ENCODE measurements at regions not wholly inside any gene's neighbourhood (a gene's known extent, or its start where the extent isn't known, plus 50 kb on each side); places are given as distances from the start of the nearest gene placed in this dataset.

DNA sequence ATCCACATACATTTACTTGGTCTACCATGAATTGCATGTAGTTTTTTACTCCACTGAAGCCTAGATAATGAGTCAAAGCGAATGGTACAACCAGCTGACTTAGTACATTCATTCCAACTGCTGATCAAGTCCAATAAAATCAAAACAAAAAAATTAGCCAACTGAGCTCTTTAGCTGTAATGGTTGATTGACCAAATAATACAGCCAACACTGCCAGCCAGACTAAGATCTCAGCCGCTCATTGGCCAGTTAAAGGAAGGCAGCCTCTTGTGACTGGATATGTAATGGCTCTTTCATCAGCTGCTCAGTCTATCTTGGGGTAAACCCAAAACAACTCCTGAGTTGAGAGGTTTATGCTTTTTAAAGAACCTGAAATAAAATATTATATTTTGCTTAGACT is 204.3 kb upstream of the RSPO3 start:
- no peak for DNase-seq (ENCODE audit: extremely low read depth in 1 of 11, low read depth in 9 of 11, low spot score in 4 of 11)

DNA sequence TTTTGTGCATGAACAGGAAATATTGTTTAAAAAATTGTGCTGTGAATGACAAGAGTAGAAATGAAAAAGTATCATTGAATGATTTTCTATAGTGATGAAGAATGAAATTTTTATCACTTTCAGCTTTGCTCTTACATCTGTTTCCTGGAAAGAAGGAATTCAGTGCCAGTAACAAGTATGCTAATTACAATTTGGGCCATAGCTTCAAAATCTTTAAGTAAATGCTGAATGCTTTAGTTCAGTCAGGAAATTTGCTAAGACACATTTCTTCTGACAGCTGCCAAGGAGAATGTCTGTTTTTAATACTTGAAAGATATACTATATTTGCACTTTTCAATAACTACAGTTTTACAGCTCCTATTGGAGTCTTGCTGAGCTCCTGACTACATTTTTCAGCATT is 203.7 kb upstream of the RSPO3 start:
- no peak for DNase-seq (ENCODE audit: extremely low read depth in 1 of 11, low read depth in 9 of 11, low spot score in 4 of 11)

DNA sequence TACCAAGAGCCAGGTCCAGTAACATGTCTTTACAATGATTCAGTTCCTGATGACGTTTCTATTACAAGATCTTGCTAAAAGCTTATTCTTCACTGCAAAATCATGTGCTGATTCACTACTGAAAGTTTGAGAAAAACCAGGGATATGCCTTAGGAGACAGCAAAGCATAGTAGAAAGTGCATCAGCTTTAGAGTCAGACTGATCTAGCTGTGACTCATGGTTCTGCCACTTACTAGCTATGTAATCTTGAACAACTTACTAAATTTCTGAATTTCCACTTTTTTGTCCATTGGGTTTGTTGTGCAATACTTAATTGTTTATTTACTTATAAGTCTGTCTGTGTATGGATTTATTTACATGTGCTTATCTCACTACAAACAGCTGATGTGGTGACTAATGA is 198.5 kb upstream of the RSPO3 start:
- DNase-seq (ENCODE audit: extremely low read depth in 1 of 11, low read depth in 9 of 11, low spot score in 4 of 11) = no peak

DNA sequence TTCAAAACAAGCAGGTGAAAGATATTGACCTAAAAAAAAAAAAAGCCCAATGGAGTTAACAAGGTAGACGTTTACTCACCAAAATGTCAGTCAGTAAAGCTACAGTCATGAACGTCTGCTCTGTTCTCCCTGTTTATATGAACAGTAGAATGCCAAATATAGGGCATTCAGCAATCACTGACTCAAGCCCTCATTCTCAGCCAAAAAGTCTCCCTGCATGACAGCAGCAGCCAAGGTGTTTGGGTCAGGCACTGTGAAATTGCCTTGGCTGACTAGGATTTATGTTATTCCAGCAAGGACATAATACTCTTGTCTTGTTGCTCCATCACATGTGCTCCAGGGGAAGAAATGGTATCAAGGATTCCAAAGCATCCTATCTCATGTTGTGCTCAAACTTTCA is 194.7 kb upstream of the RSPO3 start:
- DNase-seq (ENCODE audit: extremely low read depth in 1 of 11, low read depth in 9 of 11, low spot score in 4 of 11) = no peak

DNA sequence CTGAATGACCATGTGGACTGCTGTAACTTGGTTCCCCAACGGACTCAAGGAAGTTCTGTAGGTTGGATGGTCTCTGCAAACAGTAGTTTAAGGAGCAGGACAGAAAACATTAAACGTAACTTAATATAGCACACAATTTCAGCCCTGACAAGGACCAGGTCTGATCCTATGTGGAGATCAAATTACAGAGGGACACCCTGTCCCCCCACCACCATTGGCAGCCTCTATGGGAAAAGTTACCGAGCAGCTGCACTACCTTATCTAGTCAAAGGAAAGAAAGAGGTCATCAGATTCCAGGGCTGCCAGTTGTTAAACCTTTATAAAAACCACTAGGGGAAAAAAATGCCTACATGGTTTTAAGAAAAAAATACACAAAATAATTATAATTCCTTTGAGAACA is 191.5 kb upstream of the RSPO3 start:
- no peak for DNase-seq (ENCODE audit: extremely low read depth in 1 of 11, low read depth in 9 of 11, low spot score in 4 of 11)

DNA sequence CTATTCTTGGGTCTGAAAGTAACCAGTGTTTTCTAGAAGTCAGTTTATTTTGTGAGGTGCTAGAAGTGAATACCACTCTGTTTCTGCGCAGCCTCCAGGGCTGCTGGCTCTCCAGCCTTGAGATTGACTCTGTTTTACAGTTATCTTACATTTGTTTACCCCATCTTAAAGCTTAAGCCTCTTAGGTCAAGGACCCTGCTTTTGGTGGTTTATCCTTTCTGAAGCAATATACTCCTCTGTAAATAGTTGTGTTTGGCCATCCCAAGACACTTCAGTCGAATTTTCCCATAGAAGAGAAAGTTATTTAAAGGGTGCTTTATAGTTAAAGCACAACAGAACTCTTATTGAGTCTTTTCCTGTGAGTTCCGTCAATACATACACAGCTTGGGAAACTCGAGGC is 190.6 kb upstream of the RSPO3 start:
- DNase-seq (ENCODE audit: extremely low read depth in 1 of 11, low read depth in 9 of 11, low spot score in 4 of 11) = no peak

DNA sequence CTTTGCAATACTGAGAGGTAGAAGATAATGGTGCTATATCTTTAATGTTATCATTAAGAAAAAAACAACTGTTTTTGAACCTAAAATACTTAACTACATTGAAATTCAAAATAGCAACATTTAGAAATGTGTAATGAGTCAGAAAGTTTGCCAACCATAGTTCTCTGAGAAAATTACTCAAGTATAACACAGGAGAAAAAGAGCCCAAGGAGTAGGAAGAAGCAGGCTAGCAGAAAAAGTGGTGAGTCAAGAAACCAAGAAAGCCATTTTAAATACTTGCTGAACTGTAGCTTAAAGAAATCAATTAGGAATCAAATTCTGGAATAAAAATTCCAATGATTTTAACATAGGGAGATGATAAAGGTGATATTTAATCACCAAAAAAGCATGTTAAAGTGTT is 181.0 kb upstream of the RSPO3 start:
- DNase-seq (ENCODE audit: extremely low read depth in 1 of 11, low read depth in 9 of 11, low spot score in 4 of 11) = no peak

DNA sequence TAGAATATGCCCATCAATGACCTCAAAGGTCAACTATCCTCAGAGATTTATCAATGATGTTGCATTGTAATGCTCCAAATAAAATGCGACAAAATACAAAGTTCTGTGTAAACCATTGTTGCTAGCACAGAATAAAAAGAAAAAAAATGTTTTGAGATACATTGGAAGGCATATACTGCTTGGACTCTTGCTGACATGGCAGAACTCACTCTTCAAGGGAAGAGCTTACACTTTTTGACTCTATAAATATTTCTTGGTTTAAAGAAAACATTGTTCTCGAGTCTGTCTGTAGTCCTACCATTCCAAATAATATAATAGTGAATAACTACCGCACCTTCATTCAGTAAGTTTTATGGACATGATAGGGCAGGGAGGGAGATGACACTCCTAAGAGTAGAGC is 178.7 kb upstream of the RSPO3 start:
- no peak for DNase-seq (ENCODE audit: extremely low read depth in 1 of 11, low read depth in 9 of 11, low spot score in 4 of 11)

DNA sequence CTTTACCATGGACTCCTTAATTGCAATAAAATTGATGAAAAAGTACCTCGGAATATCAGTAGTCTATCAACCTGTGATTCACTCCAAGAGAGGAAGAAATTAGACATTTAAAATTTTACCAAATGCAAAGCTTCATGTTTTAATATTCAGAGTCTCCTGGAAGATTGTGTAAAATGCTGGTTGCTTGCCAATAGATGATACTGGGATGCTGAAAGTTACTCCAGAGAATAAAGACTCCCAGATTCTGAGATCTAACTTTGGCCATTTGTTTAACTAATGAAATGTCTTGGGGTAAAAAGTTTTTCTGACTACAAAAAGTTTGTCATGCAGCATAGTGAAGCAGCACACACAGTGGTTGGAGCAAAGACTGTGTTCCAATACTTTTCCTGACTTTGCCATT is 176.7 kb upstream of the RSPO3 start:
- DNase-seq (ENCODE audit: extremely low read depth in 1 of 11, low read depth in 9 of 11, low spot score in 4 of 11) = no peak

DNA sequence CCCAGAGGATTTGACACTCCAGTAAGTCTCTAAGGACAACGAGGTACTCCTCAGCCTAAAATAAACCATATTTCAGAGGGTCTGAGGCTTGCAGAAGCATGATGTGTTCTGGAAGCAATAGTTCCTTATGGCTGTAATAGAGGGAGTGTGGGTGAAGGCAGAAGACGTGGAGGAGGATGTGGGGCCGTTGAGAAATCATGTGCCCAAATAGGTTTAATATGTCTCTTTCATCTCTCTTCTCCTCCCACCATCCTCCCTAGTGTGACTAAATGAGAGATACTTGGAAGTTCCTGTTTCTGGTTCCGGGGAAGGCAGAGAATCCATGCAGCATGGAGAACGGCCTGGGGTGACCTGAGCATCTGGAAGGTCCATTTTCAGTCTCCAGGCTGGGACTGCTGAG is 174.0 kb upstream of the RSPO3 start:
- no peak for DNase-seq (ENCODE audit: extremely low read depth in 1 of 11, low read depth in 9 of 11, low spot score in 4 of 11)

DNA sequence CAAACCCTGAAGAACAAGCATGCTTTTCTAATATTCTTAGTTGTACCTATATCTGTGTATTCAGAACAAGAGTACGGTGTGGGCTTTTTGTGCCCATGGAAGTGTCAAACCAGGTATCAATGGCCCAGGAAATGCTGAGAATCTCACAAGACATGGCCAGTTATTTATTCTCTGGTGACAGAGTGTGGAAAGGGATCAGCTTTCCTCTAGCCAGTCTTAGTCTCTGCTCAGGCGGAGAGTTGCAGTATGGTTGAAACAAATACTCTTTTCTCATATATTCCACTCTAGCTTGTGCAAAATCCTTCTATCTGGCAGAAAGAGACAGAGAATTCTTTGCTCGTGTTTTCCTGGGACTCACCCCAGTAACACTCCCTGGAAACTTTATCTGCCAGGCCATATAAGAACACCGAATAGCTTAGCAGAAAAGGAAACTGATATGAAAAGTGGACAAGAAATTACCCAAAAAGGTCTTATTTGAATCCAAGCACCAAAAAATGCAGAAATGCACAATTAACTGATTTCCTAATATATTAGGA is 173.3 kb upstream of the RSPO3 start:
- no peak for DNase-seq (ENCODE audit: extremely low read depth in 1 of 11, low read depth in 9 of 11, low spot score in 4 of 11)

DNA sequence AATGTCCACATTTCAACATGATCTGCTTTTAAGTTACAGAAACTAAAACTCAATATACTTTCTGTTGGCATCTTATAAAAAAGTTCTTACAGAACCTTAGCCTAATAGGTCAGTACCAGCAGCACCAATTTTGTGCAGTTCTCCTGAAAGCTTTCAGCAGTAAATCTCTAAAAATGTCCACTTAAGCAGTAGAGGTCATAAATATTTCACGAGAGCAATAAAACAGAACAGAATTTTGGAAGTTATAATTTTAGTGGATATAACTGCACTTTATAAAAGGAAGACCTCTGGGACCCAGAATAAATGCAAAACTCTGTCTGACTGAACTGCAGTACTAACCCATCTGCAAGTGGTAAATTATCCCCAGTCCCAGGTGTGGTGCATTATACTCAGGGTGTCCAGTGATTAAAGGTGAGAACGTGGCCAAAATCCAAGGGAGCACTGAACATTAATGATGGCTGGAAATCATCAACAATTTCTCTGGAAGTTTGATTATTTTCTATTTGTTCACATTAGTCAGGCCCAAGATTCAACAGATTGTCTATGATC is 172.6 kb upstream of the RSPO3 start:
- no peak for DNase-seq (ENCODE audit: extremely low read depth in 1 of 11, low read depth in 9 of 11, low spot score in 4 of 11)

DNA sequence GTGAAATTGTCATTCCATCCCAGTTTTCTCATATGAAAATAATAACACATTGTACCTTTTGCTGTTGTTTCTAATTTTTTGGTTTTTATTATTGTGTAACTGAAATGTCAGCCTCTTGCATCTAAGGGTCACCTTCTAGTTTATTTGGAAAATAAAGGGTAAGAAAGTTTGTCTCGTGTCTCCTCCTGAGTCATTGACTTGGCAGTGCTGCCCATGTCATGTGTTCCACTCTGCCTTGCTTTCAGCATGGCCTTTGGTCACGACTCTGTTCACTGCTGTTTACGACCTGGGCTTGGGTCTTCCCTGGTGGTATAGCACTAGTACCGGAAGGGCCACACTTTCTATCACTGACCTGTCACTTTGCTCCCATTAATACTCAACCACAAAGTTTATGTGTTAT is 171.4 kb upstream of the RSPO3 start:
- DNase-seq (ENCODE audit: extremely low read depth in 1 of 11, low read depth in 9 of 11, low spot score in 4 of 11) = no peak

DNA sequence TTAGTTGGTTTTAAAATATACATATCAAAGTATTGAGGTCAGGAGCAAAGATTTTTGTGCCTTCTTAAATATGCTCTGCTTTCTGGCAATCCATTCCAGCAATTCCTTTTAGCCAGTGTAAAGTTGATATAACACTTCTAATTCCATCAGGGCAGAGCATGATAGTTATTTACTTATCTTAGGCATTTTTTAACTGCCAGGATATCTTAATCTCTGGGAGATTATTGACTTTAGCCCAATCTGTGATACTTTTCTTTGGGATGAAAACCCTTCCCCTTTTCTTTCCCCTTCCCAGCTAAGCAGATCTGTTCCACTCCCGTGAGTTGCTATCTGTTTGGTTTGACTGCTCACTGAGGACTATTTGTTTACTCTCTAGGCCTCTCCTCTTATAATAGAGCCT is 168.7 kb upstream of the RSPO3 start:
- DNase-seq (ENCODE audit: extremely low read depth in 1 of 11, low read depth in 9 of 11, low spot score in 4 of 11) = no peak

DNA sequence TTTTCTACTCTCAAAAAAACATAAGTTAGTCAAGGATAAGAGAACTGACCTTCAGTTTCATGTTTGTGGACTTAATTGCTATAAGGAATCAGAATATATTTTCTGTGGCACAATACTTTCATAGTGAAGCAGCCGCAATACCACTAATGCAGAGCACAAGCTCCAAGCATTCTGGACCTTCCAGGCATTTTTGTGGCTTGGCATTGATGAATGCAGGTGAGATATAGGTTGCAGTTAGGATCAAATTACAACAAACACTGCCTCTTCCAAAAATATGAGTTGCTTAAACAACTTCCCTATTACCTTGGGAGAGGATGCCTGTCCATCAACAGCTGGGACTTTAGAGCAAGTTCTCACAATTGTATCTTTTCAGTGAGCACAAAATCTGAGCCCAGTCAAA is 162.8 kb upstream of the RSPO3 start:
- DNase-seq (ENCODE audit: extremely low read depth in 1 of 11, low read depth in 9 of 11, low spot score in 4 of 11) = no peak

DNA sequence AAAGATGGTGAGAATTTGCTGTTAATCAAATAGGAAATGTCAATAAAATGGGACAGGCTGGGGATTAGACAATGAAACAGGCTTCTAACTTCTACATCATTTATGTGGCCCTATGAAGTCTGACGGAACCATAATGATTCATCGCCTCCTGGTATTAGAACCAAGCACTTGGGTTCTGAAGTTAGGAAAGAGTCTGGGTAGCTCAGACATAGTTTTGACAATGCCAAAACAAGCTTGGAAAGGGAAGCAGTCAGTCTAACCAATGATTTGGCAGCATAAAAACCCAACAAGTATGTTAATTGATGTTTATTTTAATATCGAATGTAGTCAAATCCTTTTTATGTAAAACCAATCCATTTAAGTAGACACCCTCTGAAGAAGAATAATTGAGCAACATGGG is 160.8 kb upstream of the RSPO3 start:
- no peak for DNase-seq (ENCODE audit: extremely low read depth in 1 of 11, low read depth in 9 of 11, low spot score in 4 of 11)

DNA sequence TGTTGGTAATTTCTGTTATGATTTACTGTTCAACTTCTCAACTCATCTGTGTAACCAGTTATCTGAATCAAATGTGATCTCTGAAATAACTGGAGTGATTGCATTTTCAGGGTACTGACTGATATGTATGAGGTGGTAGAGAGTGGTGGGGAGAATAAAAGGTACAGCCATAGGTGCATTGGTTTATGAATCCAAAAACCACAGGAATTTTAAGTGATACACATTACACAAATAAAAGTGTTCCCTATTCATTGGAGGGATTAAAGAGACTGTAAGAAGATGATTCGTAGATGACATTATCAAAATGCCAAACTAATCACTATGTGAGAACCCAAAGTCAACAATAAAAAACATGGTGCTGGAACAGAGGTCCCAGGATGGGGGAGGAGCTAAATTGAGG is 158.7 kb upstream of the RSPO3 start:
- no peak for DNase-seq (ENCODE audit: extremely low read depth in 1 of 11, low read depth in 9 of 11, low spot score in 4 of 11)

DNA sequence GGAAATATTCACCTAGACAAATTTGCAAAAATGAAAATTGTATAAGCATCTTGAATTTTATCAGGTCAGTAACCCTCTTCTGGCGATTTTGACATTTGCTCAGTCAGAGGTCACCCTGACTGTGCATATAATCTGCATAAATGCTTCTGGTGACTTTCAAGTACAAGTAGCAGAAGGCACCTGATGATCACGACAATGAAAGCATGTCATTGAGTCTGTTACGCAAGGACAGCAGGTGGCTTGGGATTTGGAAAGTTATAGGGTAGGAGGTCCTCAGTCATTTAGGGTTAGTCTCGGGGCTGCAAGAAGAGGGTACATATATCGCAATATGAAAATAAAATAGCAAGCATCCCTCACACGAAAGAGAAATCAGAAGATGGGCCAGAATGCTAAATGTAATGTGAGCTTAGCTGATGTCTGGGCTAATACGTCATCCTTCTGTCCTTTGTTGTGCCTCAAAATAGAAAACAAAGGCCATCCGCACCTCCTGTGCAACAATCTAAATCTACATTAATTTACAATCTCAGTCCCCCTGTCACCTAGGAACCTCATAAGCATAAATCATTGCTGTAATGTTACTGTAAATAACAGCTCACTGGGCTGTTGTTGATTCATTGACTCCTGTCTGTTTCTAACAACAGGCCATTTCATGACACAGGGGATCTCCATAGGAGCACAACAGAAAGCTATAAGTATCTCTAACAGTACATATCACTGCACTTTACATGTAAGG is 155.2 kb upstream of the RSPO3 start:
- no peak for DNase-seq (ENCODE audit: extremely low read depth in 1 of 11, low read depth in 9 of 11, low spot score in 4 of 11)

DNA sequence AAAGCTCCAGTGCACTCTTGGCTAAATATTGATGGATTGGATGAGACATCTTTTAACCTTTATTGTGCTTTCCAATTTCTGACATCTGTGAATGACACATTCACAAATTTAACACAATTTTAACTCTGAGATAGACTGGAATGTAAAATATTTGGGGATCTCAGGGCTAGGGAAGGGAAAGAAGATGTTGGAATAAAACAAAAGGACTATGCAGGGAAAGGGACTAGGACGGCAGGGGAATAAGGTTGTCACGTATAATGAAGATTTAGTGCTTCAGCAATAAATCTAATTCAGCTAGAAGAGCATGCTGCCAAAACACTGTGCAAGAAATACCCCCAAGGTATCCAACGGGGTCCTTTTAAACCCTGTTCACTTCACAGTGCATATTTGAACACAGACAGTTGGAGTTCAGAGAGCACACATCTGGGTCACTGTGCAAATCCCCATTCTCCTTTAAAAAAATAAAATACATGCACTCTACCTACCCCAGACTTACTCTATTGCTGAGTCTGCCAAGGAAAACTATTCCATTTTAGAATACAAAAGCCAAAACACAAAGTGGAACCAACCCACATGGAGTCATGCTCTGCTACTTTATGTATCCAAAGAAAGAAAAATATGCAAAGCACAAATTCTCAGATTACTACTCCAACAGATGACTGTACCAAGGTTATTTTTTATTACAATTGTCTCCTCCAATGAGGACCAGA is 151.0 kb upstream of the RSPO3 start:
- DNase-seq (ENCODE audit: extremely low read depth in 1 of 11, low read depth in 9 of 11, low spot score in 4 of 11) = no peak

DNA sequence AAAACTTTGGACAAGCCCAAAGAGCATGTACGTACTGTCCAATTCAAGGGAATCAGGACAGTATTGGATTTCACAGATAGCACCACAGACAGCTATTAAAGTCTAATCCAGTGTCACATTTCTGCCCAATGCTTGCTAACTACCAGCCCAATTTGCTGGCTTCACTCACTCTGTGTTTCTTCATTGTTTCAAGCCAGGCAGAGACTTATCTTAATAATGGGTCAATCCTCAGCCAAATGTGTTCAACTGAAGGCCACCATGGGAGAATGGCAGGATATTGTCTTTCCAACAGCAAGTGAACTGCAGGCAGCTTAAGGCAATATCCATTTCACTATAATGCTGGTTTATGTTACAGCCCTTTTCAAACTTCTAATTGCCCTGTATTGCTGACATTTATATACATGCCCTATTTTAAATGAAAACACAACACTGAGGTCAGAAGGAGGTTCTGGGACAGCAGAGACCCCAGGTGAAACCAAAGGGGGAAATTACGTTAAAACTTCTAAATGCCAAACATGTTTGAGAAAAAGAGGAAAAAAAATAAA is 142.1 kb upstream of the RSPO3 start:
- peak in 1 of 11 donors; percentile 13 for DNase-seq (ENCODE audit: extremely low read depth in 1 of 11, low read depth in 9 of 11, low spot score in 4 of 11)
